ENCODE measurements at regions not wholly inside any gene's neighbourhood (a gene's known extent, or its start where the extent isn't known, plus 50 kb on each side); places are given as distances from the start of the nearest gene placed in this dataset.

DNA sequence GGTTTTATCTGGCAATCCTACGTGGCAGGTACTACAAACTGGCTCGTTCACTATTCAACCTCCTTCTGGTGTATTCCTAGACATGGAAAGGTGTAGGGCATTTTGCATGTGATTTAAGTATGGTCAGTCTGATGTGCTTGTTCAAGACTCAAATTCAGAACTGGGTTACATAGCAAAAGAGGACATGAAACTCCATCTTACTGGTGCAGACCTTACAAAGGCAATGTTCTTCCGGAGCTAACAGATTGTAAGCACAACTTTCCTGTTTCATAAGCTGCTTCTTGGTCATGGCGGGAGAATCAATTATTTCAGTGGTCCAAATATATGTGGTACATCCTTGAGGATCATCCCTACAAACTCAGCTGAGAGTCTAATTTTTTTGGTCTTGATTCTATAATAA is 703.4 kb downstream of the EPM2A start:
- DNase-seq = no peak

DNA sequence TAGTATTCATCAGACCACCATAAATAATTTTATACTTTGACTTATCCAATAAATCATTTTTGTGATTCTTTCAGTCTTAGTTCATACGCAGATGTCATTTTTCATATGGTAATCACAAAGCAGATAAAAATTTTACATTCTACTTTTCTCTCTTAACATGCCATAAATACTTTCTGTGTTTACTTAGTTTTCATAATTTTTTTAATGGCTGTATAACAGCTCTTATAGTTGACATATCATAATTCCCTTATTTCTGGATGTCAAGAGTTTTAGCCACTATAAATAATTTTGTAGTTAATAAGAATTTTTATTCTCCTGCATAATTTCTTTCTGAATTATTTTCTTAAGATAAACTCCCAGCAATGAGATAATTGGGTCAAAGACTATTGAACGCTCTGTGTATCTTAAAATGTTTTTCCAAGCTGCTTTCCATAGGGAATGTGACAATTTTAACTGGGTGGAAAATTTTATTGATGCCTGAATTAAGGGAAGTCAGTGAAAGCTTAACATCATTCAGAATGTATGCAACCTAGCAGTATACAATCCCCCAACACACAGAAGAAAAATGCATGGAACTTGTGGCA is 702.7 kb downstream of the EPM2A start:
- peak; percentile 39 for DNase-seq

DNA sequence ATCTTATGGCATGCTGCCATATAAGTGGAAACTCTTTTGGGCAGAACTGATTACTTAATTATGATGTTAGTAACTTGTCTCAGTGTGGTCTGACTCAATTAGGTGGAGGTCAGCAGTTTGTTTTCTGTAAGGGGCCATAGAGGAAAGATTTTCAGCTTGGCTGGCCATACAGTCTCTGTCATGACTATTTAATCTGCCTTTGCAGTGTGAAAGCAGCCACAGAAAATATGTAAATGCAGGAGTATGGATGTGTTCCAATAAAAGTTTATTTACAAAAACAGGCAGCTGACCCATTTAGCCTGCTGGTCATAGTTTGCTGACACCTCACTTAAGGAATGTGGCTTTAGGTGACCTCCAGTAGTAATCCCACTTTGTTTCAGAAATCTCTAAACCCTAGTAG is 700.7 kb downstream of the EPM2A start:
- DNase-seq = no peak

DNA sequence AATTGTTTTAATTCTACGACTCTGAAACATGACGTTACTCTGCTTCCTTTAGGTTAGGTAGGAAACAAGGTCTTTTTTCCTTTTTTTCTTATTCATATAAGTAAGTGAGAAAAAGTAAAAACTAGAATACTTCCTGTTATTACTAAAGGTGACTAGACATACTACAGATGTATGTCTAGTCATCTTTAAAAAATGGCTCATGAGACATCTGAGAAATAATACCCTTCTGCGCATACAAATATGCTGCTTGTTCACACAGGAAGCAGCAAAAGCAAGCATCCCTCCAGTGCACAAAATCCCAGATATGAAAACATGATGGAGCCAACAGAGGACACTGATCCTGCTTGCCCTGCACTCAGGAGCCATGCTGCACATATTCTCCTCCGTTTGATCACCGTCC is 699.1 kb downstream of the EPM2A start:
- no peak for DNase-seq

DNA sequence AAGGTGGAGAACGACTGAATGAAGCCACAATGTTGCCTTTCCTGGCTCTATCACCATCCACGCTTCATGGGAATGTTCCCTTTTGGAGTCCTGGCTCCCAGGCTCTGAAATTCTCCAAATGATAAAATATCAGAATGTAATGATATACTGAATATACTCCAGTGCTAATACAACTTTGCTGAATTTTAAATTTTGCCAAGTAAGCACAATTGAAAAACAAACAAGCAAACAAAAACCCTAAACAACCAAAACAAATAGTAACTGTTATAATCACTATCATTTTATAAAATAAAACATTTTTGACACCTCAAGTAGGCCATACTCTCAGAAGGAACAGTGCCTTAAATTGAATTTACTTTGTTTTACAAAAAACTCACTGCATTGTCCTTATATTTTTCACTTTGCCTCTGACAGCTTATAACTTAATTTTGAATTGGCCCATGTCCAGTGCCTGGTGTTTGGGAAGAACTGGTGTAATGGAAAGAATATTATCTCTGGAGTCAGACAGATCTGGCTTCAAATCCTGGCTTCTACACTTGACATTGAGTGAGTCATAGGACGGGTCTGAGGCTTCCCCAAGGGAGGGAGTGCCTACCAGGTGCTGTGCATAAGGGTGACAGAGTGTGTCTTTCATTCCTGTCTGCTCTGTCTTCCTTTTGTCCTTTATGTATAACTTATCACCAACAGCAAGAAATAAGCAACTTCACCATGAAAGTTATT is 698.3 kb downstream of the EPM2A start:
- no peak for DNase-seq

DNA sequence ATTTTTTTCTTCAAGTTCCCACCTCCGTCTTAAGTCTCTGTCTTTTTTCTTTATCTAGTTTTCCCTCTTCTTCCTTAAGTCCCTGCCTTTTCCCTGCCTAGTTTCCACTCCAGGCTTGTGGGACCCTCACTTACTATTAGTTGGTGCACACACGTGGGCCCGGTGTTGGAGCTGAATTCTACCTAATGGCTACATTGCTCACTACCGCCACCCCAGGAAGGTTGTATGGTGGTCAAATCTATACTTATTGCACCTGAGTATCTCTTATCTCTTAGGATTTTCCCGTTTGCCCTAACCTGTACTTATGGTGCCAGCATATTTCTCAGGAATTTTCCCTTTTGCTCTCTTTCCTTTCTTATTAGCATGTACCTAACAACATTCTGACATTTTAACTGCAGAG is 692.8 kb downstream of the EPM2A start:
- DNase-seq = no peak

DNA sequence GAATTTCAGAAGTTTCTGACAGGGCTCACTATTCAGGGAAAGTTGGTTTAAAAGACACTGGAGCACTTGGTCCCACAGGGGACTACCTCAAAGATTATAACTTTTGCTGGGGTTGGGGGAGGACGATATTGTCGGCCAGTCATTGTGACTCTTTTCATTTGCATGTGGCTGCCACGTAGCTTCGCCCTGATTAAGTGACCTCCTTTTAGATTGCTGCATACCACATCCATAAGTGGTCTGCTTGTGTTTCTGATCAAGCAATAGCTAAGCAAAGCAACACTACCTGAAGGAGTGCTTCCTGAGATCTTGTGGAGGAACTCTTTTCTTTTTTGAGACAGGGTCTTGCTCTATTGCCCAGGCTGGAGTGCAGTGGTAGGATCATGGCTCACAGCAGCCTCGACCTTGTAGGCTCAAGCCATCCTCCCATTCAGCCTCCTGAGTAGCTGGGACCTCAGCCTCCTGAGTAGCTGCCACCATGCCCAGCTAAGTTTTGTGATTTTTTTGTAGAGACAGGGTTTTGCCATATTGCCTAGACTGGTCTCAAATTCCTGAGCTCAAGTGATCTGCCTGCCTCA is 691.3 kb downstream of the EPM2A start:
- DNase-seq = no peak

DNA sequence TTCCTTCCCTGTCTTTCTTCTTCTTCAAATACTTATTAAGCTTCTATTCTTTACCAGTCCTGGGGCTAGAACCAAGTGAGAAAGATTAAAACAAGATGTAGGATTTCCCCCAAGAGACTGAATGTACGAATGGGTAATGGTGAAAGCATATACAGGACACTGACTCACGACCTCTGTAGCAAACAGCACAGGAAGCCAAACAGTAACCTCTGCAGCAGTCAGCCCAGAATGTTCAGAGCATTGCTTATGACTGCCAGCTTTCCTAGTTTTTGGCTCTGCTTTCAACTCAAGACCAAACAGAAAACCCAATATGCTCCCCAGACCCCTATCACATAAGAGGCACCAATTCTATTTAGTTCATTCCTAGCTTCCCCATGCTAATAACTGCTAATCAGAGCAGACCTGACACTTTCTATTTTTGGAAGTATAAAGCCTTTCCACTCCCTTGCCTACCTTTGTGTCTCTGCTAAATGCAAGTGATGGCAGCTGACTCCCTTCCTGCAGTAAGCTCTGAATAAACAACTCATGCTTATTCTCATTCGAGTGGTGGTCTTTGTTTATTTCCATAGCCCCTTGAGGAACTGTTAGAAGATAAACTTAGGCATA is 690.6 kb downstream of the EPM2A start:
- peak; percentile 76 for DNase-seq

DNA sequence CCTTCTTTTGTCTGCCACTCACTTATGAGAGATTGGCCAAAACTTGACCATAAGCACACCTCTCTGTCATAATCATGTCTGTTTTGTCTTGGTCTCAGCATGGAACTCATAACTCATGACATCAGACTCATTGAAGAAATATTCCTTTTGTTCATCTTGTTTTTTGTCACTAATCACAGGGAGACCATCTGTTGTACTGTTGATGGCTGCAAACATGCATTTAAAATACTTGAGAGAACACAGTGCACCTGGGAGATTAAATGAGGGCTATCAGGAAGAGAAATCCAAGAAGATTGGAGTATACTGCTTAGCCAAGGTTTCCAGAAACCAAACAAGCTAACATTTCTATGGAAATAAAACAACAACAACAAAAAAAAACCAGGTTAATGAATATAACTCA is 689.7 kb downstream of the EPM2A start:
- DNase-seq = no peak

DNA sequence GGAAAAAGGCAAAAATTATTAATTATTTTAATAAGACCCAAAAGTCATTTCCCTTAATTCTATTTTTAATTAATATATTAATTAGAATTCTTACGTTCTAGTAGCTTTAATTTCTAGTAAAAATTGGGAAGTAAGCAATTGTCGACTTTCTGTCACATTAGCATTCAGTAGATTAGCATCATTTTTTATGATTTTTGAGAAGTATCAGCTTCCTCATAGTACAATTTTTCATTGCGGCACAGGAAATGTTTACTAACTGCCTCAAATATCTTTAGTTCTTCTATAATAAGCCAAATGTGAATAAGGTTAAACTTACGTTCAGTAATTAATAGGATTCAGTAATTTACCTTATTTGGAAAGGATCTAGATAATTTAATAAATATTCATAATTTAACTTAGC is 687.4 kb downstream of the EPM2A start:
- DNase-seq = no peak

DNA sequence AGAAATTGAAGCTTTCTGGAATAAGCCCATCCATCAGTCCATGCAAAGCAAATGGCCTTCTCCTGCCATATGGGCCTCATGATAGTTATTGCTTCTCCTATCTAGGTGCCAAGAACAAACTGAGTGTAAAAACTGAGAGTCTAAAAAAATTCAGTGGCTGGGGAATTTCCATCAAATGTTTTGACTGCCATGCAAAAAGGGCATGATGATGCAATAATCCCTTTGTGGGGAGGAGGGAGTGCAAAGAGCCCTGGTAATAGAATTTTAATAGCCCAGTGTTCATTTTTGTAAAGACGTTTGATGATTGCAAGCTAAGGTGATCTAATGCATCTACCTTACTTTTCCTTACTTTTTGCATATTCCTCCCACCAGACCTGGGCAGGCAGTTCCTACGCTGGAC is 683.7 kb downstream of the EPM2A start:
- DNase-seq = no peak

DNA sequence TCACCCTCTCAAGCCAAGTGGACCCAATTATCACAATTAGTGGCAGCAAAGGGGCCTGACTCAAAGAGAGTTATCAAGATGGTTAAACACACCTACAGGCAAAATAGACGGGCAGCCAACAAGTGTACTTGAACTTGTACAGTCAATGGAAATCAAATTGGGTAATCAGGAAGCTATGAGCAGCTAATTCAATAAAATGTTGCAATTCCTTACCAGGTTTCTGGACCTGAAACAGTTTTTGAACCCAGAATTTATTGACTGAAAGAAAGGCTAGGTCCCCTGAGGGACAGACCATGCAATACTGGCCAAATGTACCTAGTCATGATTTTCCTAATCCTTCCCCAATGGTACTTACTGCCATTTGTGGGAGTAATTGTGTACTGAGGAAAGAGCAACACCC is 679.8 kb downstream of the EPM2A start:
- DNase-seq = no peak

DNA sequence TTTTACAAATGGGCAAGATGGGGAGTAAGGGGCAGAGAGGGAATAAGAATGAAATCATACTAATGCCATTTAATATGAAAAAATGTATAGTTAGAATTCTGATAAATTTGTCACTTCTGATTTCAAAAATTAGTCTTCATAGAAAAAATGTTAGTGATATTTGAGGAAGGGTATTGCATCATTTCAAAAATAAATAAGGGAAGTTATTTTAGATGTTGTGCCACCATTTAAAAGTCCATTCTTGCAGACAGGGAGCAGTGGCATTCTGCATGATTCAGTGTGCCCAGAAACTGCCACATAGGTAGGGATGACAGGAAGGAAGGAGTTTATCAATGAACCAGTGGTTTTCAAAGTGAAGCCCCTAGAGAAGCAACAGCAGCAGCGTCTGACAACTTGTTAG is 674.6 kb downstream of the EPM2A start:
- no peak for DNase-seq

DNA sequence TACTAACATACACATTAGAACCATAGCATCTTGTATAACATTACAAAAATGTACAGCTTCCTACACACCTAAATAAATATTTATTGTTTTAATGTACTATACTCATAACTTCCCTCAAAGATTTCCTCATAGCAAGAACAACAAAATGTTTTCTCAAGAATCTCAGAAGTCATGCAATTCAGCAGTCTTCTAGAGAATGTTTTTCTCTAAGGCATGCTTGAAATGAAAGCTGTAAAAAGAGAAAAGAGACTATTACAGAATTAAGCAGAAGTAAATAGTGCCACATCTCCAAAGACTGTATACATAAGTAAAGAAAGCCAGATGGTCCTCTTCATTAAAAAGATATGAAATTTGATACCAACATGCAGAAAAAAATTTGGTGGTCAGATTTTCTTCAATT is 672.2 kb downstream of the EPM2A start:
- no peak for DNase-seq

DNA sequence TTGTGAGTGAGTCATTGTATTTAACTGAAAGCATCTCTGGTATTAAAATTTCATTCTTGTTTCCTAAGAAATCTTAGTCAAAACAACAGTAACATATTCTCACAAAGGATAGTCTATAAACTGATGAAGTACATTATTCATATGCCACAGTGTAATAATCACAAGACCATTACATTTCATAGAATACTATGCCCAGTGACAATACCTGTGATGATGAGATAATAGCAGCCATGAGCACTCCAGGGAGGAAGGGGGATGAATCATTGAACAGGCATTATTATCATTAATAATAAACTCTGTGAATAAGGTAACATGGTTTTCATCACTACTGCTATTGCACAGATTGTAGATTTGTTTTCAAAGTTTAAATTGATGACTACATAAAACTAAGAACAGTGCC is 667.9 kb downstream of the EPM2A start:
- DNase-seq = peak; percentile 47

DNA sequence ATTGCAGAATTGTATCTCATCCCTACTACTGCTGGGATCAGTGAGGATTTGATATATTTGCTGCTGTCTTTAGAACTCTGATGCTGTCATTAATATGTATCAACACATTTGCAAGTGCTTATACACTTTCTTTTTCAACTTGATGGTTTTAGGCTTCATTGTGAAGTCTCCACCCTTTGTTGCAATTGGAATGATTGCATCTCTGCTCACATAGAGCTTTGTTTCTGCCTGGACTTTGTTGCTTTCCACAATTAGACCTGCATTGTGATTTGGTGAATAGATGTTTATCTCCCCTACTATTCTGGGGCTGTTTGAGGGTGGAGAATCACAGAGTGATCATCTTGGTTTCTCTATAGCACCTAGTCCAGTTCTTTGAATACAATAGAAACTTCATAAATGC is 666.7 kb downstream of the EPM2A start:
- no peak for DNase-seq

DNA sequence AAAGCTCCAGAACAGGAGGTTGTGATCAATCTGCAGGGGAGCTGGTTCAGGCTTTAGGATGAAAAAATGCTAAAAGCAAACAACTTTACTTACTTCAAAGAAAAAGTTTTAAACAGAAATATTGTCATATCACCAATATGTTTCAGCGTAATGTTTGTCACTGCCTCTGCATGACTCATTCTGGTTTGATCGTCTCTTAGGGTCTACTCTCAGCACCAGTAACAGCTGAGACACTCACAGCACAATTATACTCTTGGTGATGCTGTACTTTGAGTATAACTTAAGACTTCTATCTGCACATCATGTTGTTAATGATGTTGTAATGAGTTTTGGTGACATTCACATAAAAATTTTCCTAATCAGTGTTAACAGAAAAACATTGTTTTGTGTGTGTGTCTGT is 665.4 kb downstream of the EPM2A start:
- no peak for DNase-seq

DNA sequence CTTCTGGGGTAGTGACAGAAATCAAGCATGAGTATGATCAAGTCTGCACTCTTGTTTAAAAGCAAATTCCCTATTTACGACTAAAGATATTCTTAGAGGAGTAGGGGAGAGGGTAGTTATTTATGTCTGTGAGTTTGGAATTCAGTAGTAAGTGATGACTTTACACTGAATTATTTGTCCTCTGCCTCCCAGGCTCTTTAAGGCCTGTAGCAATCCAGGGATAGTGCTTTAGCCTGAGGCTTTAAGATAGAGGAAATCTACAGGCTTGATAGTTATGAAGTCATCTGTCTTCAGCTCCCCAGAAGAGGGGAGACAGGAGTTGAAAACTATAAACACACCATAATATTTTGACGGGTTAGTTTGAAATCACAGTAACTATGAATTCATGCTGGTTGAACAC is 664.5 kb downstream of the EPM2A start:
- DNase-seq = peak; percentile 75

DNA sequence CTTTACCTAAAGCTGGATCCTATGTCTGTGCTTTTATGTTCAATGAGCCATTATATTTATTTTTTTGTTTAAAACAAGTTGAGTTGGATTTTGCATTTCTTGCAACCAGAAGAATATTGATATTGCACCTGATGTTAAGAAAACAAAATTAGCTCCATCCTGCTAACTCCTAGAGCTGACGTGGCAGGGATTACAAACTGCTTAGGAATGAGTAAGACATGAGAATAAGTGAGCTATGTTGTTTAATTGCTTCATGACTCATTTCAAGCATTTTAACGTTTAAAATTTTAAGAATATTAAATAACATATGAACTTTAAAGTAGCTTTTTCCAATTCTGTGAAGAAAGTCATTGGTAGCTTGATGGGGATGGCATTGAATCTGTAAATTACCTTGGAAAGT is 663.5 kb downstream of the EPM2A start:
- DNase-seq = peak; percentile 59

DNA sequence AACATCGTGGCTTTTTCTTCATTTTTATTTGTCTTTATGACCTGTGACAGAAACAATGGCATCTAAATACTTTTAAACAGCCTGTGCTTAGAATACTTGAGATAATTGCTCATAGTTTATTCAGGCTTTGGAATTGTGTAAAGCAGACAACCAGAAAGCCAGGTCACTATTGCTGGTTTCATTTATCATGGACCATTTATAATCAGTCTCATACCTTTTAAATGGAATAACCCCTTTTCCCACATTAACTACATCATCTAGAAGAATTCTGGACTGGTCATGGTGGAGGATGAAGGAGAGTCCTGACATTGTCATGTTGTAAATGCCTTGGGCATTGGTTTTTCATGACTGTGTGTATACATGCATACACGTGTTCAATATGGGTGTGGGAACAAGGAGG is 661.5 kb downstream of the EPM2A start:
- DNase-seq = no peak

DNA sequence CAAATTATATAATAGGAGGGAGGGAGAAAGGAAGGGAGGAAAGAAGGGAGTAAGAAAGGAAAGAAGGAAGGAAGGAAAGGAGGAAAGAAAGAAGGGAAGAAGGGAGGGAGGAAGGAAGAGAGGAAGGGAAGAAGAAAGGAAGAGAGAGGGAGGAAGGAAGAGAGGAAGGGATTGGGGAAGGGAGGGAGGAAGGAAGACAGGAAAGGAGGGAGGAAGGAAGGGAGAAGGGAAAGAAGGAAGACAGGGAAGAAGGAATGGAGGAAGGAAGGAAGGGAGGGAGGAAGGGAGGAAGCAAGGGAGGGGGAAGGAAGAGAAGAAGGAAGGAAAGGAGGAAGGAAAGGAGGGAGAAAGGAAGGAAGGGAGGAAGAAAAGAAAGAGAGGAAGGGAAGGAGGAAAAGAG is 660.5 kb downstream of the EPM2A start:
- no peak for DNase-seq

DNA sequence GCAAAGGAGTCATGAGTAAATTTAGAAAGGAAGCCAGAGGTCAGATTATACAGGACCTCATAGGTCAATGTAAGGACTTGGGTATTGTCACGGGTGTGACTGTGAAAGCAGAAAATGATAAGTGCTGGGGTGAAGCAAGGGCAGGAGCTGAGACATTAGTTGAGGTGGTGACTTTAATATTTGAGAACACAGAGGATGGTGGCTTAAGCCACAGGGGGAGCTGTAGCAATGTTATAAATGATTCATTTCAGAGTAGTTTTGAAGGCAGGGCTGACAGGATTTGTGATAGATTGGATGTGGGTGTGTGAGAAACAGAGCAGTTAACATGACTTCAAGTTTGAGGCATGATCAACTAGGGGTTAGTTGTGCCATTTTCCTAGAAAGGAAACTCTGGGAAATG is 659.9 kb downstream of the EPM2A start:
- DNase-seq = no peak

DNA sequence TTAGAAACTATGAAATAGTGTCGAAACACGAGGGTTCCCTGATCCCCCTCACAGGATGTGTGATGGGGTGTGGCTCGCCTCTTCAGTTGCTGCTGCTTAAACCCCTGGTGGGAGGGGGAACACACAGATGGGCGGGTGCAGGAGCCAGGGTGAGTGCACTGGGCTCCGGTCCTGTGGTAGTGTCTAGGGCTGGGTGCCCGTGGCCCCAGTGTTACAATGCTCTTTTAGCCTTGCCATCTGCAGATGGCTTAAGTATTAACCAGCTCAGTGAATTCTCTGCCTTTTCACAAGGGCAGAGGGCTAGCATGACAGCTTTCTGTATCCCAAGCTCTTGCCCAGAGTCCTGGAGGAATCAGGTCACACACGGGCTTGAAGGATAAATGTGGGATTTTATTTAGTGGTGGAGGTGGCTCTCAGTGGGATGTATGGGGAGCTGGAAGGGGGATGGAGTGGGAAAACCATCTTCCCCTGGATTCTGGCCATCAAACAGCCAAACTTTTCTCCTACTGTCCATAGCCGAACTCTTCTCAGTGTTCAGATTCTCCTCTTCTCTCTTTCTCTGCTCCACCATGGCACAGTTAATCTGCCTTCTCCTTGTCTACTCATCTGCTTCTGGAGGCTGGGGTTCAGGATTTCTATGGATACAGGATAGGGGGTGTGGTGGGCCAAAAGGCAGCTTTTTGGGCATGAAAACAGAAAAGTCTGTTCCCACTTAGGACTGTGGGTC is 659.0 kb downstream of the EPM2A start:
- DNase-seq = no peak

All from fibroblast of skin of scalp (primary cell).